ENCODE measurements at regions not wholly inside any gene's neighbourhood (a gene's known extent, or its start where the extent isn't known, plus 50 kb on each side); places are given as distances from the start of the nearest gene placed in this dataset.
A peak's percentile ranks its signal among the peaks of the same experiment; 100 is the strongest.

DNA sequence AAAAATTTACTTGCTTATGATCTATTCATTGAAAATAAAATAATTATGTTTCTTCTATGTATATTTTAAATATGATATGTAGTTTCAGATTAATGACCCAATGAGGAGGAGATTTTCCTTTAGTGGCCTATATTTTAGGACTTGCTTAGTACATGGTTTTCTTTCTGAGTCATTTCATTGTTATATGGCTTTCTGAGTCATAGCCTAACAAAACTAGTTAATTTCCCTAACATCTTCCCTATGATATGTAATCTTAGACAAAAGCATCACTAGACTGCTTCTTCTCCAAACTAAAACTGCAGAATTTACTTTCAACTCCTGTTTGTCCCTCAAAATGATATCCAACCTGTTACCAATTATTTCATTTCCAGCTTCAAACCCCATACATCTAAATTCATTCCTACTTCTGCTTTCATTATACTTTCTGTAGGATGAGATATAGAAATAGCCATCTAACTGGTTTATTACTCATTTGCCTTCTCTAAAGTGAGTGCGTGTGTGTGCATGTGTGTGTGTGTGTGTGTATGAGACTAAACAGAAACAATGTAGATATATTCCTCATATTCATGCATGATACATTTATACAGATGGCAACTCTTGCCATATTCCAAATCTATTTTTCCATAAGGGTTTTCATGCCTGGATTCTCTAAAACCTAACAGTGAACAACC, 915.0 kb upstream of the GBE1 start:
- Histone ChIP-seq H4K20me1 (no peaks in the 10 kb centered on the region), H3K4me1 (peaks cover 0 to 8% (median 0%) of the 10 kb centered on the region in 10 experiments; a peak in 3 of 20 replicates), H3K27ac (no peak overlapping the region), H3K4me3 (no peak overlapping the region), H3K9me3 (replicated peaks in 1 of 11) (no peaks in the 10 kb centered on the region), H3K4me2 (peak overlapping the region in 2 of 11 experiments; percentile 7 to 44; a peak in 1 of 22 replicates), H3K27me3 (no peaks in the 10 kb centered on the region), H3K9ac (no peak overlapping the region), H3K36me3 (no peaks in the 10 kb centered on the region)
- TF ChIP-seq Cebpa-rat (IDR thresholded peaks at IDR 0.05) = no peak

DNA sequence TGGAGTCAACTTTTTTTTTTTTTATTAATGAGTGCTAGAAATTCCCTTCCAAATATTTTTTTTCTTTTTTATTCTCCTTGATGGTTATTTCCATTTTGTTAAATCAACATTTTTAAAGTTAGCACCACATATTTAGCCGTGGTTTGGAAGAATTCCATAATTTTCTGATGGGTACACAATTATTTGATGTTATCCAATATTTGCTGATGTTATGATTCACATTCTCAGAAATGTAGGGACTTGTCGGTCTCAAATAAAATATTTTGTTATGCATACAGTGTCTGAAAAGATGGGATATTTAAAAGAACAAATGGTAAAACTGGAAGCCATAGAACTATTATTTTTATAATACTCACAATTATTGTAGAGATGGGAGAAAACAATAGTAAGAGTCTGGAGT, 911.5 kb upstream of the GBE1 start:
- H3K4me2 ChIP-seq = no peak overlapping the region
- no peaks in the 10 kb centered on the region for H3K27me3 ChIP-seq
- H3K9ac ChIP-seq = no peak overlapping the region
- H3K27ac ChIP-seq = no peak overlapping the region
- no peaks in the 10 kb centered on the region for H4K20me1 ChIP-seq
- no peaks in the 10 kb centered on the region for H3K36me3 ChIP-seq
- no peak overlapping the region for H3K4me3 ChIP-seq
- TF ChIP-seq Cebpa-rat (IDR thresholded peaks at IDR 0.05) = no peak
- H3K9me3 ChIP-seq (replicated peaks in 1 of 11) = no peaks in the 10 kb centered on the region
- peaks cover 0 to 8% (median 0%) of the 10 kb centered on the region in 10 experiments; a peak in 3 of 20 replicates for H3K4me1 ChIP-seq

- TF ChIP-seq Cebpa-rat (IDR thresholded peaks at IDR 0.05) = no peak
- Histone ChIP-seq H4K20me1 (no peaks in the 10 kb centered on the region), H3K27ac (no peak overlapping the region), H3K4me2 (no peak overlapping the region), H3K4me3 (no peak overlapping the region), H3K9ac (no peak overlapping the region), H3K9me3 (replicated peaks in 1 of 11) (no peaks in the 10 kb centered on the region), H3K36me3 (no peaks in the 10 kb centered on the region), H3K4me1 (peaks cover 0 to 3% (median 0%) of the 10 kb centered on the region in 10 experiments; a peak in 2 of 20 replicates), H3K27me3 (no peaks in the 10 kb centered on the region)
Observed at GRCh38 chr3:82671466-82671865, 910.0 kb upstream of the GBE1 start.

GRCh38 chr3:82654708-82655107, 893.3 kb upstream of the GBE1 start:
- H3K27ac ChIP-seq = no peak overlapping the region

DNA sequence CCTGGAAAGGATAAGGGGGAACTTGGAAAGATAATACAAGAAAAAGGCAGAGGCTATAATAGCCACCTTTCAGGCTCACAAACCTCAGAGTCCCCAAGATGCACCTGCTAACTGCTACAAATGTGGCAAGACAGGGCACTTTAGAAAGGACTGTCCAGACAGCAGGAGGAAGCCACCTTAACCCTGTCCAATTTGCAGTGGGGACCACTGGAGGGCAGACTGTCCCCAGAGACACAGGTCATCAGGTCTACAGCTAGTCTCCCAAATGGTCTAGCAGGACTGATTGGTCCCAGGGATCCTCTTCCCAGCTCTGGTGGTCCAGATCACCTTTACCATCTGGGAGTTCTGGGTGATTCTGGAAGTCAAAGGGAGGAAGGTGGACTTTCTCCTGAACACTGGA, 882.5 kb upstream of the GBE1 start:
- Histone ChIP-seq H3K4me3 (no peak overlapping the region), H4K20me1 (no peaks in the 10 kb centered on the region), H3K4me2 (no peak overlapping the region), H3K9me3 (replicated peaks in 1 of 11) (peaks cover 19 to 35% (median 28%) of the 10 kb centered on the region in 11 experiments), H3K27me3 (no peaks in the 10 kb centered on the region), H3K9ac (no peak overlapping the region), H3K4me1 (no peaks in the 10 kb centered on the region), H3K27ac (no peak overlapping the region), H3K36me3 (no peaks in the 10 kb centered on the region)
- no peak for TF ChIP-seq Cebpa-rat (IDR thresholded peaks at IDR 0.05)

More at GRCh38 chr3:82654708-82655107, 893.3 kb upstream of the GBE1 start:
- Histone ChIP-seq H3K4me2 (no peak overlapping the region), H3K4me1 (no peaks in the 10 kb centered on the region), H3K9me3 (replicated peaks in 1 of 11) (peaks cover 10 to 16% (median 15%) of the 10 kb centered on the region in 11 experiments), H3K4me3 (no peak overlapping the region), H3K27me3 (no peaks in the 10 kb centered on the region), H3K9ac (no peak overlapping the region), H3K36me3 (no peaks in the 10 kb centered on the region), H4K20me1 (no peaks in the 10 kb centered on the region)
- TF ChIP-seq Cebpa-rat (IDR thresholded peaks at IDR 0.05) = no peak

GRCh38 chr3:82641701-82642100, 880.3 kb upstream of the GBE1 start:
- Histone ChIP-seq H3K36me3 (no peaks in the 10 kb centered on the region), H3K4me3 (no peak overlapping the region), H4K20me1 (no peaks in the 10 kb centered on the region), H3K9me3 (replicated peaks in 1 of 11) (peaks cover 19 to 35% (median 28%) of the 10 kb centered on the region in 11 experiments), H3K4me1 (no peaks in the 10 kb centered on the region), H3K9ac (no peak overlapping the region), H3K4me2 (no peak overlapping the region), H3K27me3 (no peaks in the 10 kb centered on the region), H3K27ac (no peak overlapping the region)
- no peak for TF ChIP-seq Cebpa-rat (IDR thresholded peaks at IDR 0.05)

GRCh38 chr3:82640254-82640653, 878.8 kb upstream of the GBE1 start:
- no peak overlapping the region for H3K27ac ChIP-seq
- no peak overlapping the region for H3K9ac ChIP-seq
- no peaks in the 10 kb centered on the region for H3K36me3 ChIP-seq
- H3K27me3 ChIP-seq = no peaks in the 10 kb centered on the region
- no peaks in the 10 kb centered on the region for H3K4me1 ChIP-seq
- no peak overlapping the region for H3K4me2 ChIP-seq
- no peaks in the 10 kb centered on the region for H4K20me1 ChIP-seq
- no peak for TF ChIP-seq Cebpa-rat (IDR thresholded peaks at IDR 0.05)
- H3K9me3 ChIP-seq (replicated peaks in 1 of 11) = peaks cover 19 to 35% (median 28%) of the 10 kb centered on the region in 11 experiments
- no peak overlapping the region; a peak in 1 of 20 replicates for H3K4me3 ChIP-seq

DNA sequence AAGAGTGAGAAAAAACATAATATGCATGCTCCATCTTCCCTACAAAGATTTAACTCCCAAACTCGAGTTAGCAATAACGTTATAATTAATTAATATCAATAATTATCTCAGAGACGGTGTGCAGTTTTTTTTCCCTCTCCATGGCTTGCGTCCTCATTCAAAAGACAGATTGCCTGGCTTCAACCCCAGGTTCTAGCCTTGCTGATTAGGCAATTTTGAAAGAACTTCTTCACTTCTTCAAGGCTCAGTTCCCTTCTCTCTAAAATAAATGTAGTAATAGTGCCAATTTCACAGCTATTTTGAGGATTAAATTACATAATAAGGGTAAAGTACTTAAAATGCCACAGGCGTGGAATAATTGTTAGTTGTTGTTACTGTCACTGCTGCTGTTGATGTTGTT, 876.1 kb upstream of the GBE1 start:
- H3K4me2 ChIP-seq = no peak overlapping the region
- H3K9ac ChIP-seq = no peak overlapping the region
- no peaks in the 10 kb centered on the region for H4K20me1 ChIP-seq
- no peaks in the 10 kb centered on the region for H3K4me1 ChIP-seq
- no peak overlapping the region for H3K27ac ChIP-seq
- H3K27me3 ChIP-seq = no peaks in the 10 kb centered on the region
- no peaks in the 10 kb centered on the region for H3K36me3 ChIP-seq
- H3K9me3 ChIP-seq (replicated peaks in 1 of 11) = peaks cover 19 to 29% (median 27%) of the 10 kb centered on the region in 11 experiments
- no peak overlapping the region for H3K4me3 ChIP-seq
- no peak for TF ChIP-seq Cebpa-rat (IDR thresholded peaks at IDR 0.05)

DNA sequence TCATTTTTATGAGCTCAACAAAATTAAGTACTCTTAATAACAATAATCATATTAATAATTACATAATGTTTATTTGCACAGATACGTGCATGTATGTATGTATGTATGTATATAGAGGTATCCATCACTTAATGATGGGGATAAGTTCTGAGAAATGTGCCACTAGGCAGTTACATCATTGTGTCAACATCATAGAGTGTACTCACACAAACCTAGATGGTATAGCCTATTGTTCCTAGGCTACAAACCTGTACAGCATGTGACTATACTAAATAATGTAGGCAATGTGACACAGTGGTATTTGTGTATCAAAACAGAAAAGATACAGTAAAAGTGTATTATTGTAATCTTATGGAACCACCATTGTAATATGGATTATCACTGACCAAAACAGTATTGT, 874.7 kb upstream of the GBE1 start:
- H3K27ac ChIP-seq = no peak overlapping the region
- no peaks in the 10 kb centered on the region for H3K27me3 ChIP-seq
- H3K9me3 ChIP-seq (replicated peaks in 1 of 11) = peaks cover 11 to 16% (median 13%) of the 10 kb centered on the region in 11 experiments
- no peak overlapping the region for H3K4me3 ChIP-seq
- H3K9ac ChIP-seq = no peak overlapping the region
- H4K20me1 ChIP-seq = no peaks in the 10 kb centered on the region
- H3K4me2 ChIP-seq = no peak overlapping the region
- no peaks in the 10 kb centered on the region for H3K36me3 ChIP-seq
- TF ChIP-seq Cebpa-rat (IDR thresholded peaks at IDR 0.05) = no peak
- no peaks in the 10 kb centered on the region for H3K4me1 ChIP-seq

DNA sequence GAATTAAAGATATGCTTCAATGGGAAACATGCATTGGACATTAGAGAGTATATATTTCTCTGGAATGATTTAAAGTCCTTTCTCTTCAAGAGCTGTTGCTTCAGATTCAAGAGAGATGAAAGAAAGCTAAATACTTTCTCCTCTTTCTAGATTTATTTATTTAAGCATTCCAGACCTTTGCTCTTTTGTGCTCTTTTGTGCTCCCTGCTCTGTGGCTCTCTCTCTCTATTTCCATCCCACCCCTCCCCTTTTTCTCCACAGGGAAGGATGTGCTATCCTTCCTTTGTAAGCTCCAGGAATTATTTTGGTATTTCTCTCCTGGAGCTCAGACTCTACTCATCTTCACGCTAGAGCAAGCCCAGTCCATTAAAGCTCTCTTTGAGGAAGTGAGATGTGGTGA, 871.9 kb upstream of the GBE1 start:
- no peaks in the 10 kb centered on the region for H3K9me3 ChIP-seq (replicated peaks in 1 of 11)
- TF ChIP-seq Cebpa-rat (IDR thresholded peaks at IDR 0.05) = no peak
- no peak overlapping the region for H3K4me2 ChIP-seq
- no peaks in the 10 kb centered on the region for H3K4me1 ChIP-seq
- no peak overlapping the region for H3K27ac ChIP-seq
- no peaks in the 10 kb centered on the region for H3K27me3 ChIP-seq
- no peak overlapping the region for H3K9ac ChIP-seq
- H3K36me3 ChIP-seq = no peaks in the 10 kb centered on the region
- no peak overlapping the region for H3K4me3 ChIP-seq
- no peaks in the 10 kb centered on the region for H4K20me1 ChIP-seq

Measured in BLaER1 treated with 17β-estradiol and CSF1 and Interleukin-3, amounts not matched to agents 10 nM and 100 nM (cell line).